Embryonic facial prominence (tissue), 1 donor: ENCODE measurements at regions not wholly inside any gene's neighbourhood (a gene's known extent, or its start where the extent isn't known, plus 50 kb on each side); places are given as distances from the start of the nearest gene placed in this dataset.

Source experiments
- DNase-seq: peaks from one replicate; pipeline ENCODE4 v3.0.0-alpha.2; 2016; ENCODE audit errors: extremely low spot score

GRCh38 chr2:57828221-57828620 lies 218.4 kb upstream of the VRK2 start:
- DNase-seq: no peak

GRCh38 chr2:57834666-57835065 lies 211.9 kb upstream of the VRK2 start:
- DNase-seq: no peak

- no peak for DNase-seq
Observed at GRCh38 chr2:57842531-57842930, 204.1 kb upstream of the VRK2 start.

- DNase-seq: no peak
Observed at GRCh38 chr2:57843158-57843557, 203.4 kb upstream of the VRK2 start.

DNA sequence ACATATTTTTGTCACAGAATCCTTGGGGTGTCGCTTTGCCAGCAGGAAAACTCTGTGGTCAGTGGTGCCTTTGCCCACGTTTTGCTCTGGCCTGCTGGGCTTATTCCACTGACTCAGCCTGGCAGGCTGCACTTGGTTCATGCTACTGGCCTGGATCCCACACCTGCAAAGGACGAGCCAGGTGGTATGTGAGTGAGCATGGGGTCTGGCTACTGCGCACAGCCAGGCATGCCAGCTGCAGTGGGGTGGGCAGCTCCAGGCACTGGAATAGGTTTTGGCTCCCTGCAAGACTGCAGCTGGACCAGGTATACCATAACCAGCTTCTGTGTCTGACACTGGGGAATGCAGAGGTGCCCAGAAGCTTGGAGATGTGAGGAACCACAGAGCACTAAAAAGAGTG lies 197.9 kb upstream of the VRK2 start:
- no peak for DNase-seq

GRCh38 chr2:57849843-57850242 lies 196.8 kb upstream of the VRK2 start:
- DNase-seq: no peak

DNA sequence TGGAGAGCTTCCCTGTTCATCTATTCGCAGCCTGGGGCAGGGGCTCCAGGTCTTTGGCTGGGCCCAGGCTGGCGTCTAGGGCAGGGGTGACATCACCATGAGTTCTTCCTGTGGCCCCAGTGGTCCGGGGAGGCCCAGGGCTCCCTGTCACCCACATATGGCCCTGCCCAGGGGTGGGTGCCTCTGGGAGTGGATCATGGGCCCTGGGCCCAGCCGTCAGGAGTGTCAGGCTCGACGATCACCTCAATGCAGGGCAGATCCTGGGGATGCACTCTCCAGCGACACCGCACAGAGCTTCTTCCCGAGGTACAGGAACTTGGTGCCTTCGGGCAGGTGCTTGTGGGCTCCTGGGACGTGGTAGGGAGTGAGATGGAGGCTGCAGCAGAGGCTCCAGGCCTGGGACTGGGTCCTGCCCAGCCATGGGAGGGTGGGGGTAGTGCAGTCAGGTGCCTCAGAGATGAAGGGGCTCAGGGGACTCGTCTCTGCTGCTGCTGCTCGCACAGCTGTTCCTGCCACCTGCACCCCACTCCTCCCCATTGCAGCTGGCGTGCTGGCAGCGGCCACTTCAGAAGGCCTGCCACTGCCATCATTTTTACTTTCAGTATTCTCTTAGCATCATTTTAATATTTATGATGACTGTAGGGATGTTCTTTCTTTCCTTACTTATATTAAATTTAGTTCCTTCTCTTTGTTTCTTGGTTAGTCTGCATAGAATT lies 196.0 kb upstream of the VRK2 start:
- no peak for DNase-seq

DNA sequence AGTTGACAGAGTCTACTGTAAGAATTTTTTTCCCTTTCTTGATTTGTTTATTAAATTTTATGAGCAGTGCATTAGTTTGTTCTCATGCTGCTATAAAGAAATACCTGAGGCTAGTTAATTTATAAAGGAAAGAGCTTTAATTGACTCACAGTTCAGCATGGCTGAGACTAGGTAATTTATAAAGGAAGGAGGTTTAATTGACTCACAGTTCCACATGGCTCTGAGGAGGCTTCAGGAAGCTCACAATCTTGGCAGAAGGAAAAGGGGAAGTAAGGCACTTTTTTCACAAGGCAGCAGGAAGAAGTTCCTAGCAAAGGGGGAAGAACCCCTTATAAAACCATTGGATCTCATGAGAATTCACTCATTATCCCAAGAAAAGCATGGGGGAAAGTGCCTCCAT lies 191.4 kb upstream of the VRK2 start:
- DNase-seq: no peak

DNA sequence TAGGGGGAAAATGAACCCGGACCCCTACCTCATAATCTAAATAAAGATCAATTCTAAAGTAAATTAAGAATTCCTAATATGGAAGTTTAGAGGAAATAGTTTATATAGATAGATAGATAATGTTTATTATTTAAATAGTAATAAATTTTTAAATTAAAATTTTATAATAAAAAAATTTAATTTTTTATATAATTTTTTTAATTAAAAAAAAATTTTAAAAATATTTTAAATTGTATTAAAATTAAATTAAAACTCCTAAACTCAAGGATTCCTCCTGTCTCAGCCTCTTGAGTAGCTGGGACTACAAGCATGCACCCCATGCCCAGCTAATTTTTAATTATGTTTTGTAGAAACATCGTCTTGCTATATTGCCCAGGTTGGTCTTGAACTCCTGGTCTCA lies 186.9 kb upstream of the VRK2 start:
- DNase-seq: no peak

DNA sequence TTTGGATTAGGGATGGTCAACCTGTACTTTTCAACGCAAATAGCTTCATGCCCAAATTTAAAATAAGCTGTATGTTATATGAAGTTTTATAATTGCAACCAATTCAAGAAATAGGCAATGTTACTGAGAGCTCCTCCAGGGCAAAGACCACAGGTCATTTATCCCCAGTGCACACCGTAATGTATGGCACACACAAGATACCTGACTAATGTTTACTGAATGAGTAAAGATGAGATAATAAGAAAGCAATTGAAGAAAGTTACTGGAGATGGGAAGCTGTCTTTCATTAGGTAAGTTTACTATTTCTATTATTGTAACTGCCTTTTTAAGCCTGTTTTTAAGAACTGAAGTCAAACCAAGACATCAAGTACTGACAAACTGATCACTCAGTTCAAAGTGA lies 184.5 kb upstream of the VRK2 start:
- no peak for DNase-seq

- DNase-seq: no peak
Observed at GRCh38 chr2:57862727-57863126, 183.9 kb upstream of the VRK2 start.

DNA sequence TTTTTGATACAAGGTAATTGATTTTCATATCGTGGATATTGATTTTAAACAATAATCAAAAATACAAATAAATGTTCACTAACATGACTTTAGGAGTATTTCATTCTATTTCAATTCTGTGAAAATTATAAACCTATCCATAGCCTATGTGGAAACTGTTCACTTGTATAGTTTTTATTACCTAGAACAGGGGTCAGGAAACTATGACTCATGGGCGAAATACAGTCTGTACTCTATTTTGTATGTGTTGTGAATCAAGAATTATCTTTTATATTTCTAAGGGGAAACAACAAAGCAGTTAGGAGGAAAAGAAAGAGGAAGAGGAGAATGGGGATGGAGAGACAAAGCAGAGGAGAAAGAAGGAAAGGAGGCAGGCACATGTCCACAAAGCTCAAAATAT lies 181.7 kb upstream of the VRK2 start:
- no peak for DNase-seq

- DNase-seq: no peak
Observed at GRCh38 chr2:57867730-57868129, 178.9 kb upstream of the VRK2 start.

- no peak for DNase-seq
Observed at GRCh38 chr2:57868619-57869139, 177.9 kb upstream of the VRK2 start.

DNA sequence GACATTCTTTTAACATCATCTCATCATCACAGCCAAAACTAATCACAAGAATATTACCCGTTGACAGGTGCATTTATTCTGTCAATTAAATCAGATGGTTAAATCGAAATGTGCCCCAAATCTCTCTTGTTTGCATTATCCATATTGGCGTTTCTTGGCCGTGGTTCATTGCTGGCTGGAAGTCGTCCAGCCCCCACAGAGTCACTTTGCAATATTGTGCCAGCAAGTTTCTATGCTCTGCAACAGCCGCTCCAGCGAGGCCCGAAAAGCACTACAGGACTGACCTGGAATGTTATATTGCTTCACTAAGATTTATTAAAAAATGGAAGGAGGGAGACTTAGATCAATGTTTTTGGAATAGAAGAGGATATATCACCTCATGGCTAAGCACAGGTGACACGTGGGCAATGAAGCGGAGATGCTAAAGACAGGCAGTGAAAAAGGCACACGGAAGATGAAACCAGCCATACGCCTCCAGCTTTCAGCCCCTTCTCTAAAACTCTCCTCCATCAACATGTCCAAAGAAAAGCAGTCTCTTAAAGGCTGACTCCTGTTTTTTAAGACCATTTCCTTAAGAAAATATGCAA lies 176.8 kb upstream of the VRK2 start:
- DNase-seq: no peak

DNA sequence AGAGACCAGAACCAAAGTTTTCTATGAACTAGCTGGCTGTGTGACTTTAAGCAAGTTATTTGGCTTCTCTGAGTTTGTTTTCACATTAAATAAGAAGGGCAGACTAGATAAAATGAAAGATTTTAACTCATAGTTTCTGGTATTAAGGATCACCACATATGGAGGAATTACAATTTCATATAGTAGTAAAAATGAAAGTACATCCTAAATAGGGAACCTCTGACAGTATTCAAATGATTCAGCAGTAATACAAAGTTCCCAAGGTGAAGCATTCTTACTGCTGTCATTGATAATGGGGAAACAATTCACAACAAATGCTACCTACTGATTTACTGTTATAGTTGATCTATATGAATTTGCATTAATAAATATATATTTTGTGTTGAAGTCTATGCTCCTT lies 170.3 kb upstream of the VRK2 start:
- DNase-seq: no peak

DNA sequence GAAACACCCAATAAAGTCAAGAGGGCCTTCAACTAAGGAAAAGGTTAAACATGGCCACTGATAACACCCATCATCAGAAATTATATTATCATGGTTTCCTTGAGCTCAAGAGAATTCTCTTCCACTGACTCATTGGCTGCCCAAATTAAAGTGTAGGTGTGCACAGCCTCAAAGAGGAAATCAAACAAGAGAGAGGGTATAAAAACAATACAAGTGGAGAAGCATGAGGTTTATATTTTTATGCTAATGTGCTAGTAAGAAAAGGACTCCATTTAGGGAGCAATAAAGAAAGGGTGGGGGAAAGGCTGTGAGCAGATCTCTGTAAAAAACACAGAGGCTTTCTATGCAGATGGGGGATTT lies 168.8 kb upstream of the VRK2 start:
- DNase-seq: no peak

DNA sequence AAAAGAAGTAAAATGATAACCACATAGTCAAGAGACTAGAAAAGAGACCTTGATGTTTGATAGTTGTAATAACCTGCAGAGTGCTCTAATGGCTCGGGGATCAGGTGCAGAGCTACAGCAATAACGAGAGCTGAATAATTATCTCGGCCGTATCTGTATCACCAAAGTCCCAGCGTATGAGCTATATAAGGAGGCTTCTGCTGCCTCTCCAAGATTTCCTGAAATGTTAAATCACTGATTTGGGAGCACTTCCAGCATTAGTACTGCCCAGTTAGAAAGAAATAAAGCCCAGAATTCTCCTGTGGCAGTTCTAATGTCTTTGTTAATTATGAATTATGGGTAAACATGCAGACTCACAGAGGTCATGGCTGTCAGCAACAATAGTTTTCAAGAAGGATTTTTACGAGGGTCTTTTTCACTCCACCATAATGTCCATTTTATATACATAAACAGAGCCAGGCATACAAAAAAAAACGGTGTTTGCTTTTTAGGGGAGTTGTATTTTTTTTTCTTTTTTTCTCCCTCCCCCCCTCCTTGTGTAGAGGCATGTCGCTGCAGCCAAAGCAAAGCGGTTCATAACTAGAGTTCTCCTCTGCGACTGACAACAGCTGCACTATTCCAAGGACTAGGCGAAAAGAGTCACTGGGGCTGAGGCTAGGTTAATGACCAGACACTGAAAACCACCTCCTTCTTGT lies 168.3 kb upstream of the VRK2 start:
- no peak for DNase-seq

GRCh38 chr2:57878866-57879210 lies 167.8 kb upstream of the VRK2 start:
- DNase-seq: no peak

- no peak for DNase-seq
Observed at GRCh38 chr2:57880446-57880845, 166.2 kb upstream of the VRK2 start.

DNA sequence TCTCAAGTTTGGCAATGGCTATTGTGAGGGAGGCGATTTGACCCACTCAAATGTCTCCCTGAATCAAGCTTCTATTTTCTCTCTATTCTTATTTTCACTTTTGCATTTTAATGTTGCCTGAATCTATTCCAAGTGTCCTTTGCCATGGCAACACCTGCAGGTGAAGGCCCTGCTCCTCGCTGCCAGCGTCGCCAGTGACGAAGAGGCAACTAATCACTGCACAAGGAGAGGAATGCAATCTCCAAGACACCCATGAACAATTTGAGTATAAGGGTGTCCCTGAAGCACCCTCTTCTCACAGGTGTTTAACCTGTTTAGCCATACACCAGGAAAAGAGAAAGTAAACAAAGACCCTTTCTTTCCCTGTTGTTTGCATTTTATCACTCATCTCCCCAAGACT lies 165.6 kb upstream of the VRK2 start:
- DNase-seq: no peak

GRCh38 chr2:57881998-57882888 lies 164.4 kb upstream of the VRK2 start:
- DNase-seq: no peak
